WTC11 (cell line): ENCODE measurements at regions not wholly inside any gene's neighbourhood (a gene's known extent, or its start where the extent isn't known, plus 50 kb on each side); places are given as distances from the start of the nearest gene placed in this dataset.

Experiments used
- ATAC-seq: fragments of 200-7000 bp; cut with Tn5 transposase; 2 replicates; pipeline ENCODE4 v1.10.0; 2021; ENCODE audit warnings: mild to moderate bottlenecking, moderate library complexity
- CTCF ChIA-PET: fragments of 300-600 bp; sonication (Branson Sonifier 250); formaldehyde crosslinking; loops from one replicate; lab custom pipeline; 2021; ENCODE audit warnings: antibody characterized with exemption; lab: Charles Lee
- POLR2A ChIA-PET: fragments of 350-600 bp; sonication (Branson Sonifier 250); formaldehyde crosslinking; loops from one replicate; lab custom pipeline; 2021; ENCODE audit warnings: antibody characterized with exemption; lab: Charles Lee
- DNase-seq: peaks from one replicate; pipeline ENCODE4 v3.0.0; 2021; ENCODE audit warnings: low spot score
- H3K27ac Mint-ChIP-seq: 2 replicates; pipeline ENCODE4 v1.8.0; 2021; ENCODE audit warnings: mixed read lengths
- H3K27me3 Mint-ChIP-seq: 2 replicates; pipeline ENCODE4 v1.8.0; 2021; ENCODE audit warnings: low read depth, mild to moderate bottlenecking, moderate library complexity, mixed read lengths
- H3K36me3 Mint-ChIP-seq: 2 replicates; pipeline ENCODE4 v1.8.0; 2021; ENCODE audit warnings: mixed read lengths
- H3K4me1 Mint-ChIP-seq: 2 replicates; pipeline ENCODE4 v1.8.0; 2022; ENCODE audit warnings: mixed read lengths
- H3K4me3 Mint-ChIP-seq: 2 replicates; pipeline ENCODE4 v1.8.0; 2021; ENCODE audit warnings: mild to moderate bottlenecking, moderate library complexity, mixed read lengths
- H3K9me3 Mint-ChIP-seq: 2 replicates; pipeline ENCODE4 v1.8.0; 2021; ENCODE audit warnings: mixed read lengths
- ARID4B ChIP-seq: sonication (generic); formaldehyde crosslinking; IDR thresholded peaks from 2 replicates; pipeline ENCODE4 v1.8.0; 2023; ENCODE audit warnings: missing genetic modification reagents, mild to moderate bottlenecking, borderline replicate concordance
- ATF1 ChIP-seq: sonication (generic); formaldehyde crosslinking; IDR thresholded peaks from 2 replicates; pipeline ENCODE4 v1.8.1; 2023; ENCODE audit warnings: mild to moderate bottlenecking, moderate library complexity, missing genetic modification reagents
- ATF3 ChIP-seq: sonication (generic); formaldehyde crosslinking; conservative IDR thresholded peaks from 2 replicates; pipeline ENCODE4 v1.8.1; 2022; ENCODE audit warnings: mild to moderate bottlenecking, missing genetic modification reagents
- E2F1 ChIP-seq: sonication (generic); formaldehyde crosslinking; IDR thresholded peaks from 2 replicates; pipeline ENCODE4 v1.8.0; 2022; ENCODE audit warnings: mild to moderate bottlenecking, missing genetic modification reagents
- ELF4 ChIP-seq: sonication (generic); formaldehyde crosslinking; IDR thresholded peaks from 2 replicates; pipeline ENCODE4 v1.8.1; 2022; ENCODE audit warnings: low read depth, mild to moderate bottlenecking, moderate library complexity, missing genetic modification reagents
- ERG ChIP-seq: fragments of 250-450 bp; sonication (Bioruptor Pico); IDR thresholded peaks from 2 replicates; pipeline ENCODE4 v1.8.0; 2021; ENCODE audit warnings: mild to moderate bottlenecking
- ETV6 ChIP-seq: sonication (generic); formaldehyde crosslinking; IDR thresholded peaks from 2 replicates; pipeline ENCODE4 v1.8.1; 2022; ENCODE audit warnings: mild to moderate bottlenecking, missing genetic modification reagents
- FOXK1 ChIP-seq: sonication (generic); formaldehyde crosslinking; IDR thresholded peaks from 2 replicates; pipeline ENCODE4 v1.8.0; 2022; ENCODE audit warnings: mild to moderate bottlenecking, moderate library complexity, missing genetic modification reagents
- FOXP1 ChIP-seq: sonication (generic); formaldehyde crosslinking; IDR thresholded peaks from 2 replicates; pipeline ENCODE4 v1.8.0; 2022; ENCODE audit warnings: missing genetic modification reagents, mild to moderate bottlenecking, moderate library complexity, borderline replicate concordance
- HMGA2 ChIP-seq: fragments of 250-450 bp; sonication (Bioruptor Pico); IDR thresholded peaks from 2 replicates; pipeline ENCODE4 v1.4.0; 2021; ENCODE audit warnings: mild to moderate bottlenecking, moderate library complexity
- IRF1 ChIP-seq: sonication (generic); formaldehyde crosslinking; IDR thresholded peaks from 2 replicates; pipeline ENCODE4 v1.8.0; 2023; ENCODE audit warnings: missing genetic modification reagents
- JAZF1 ChIP-seq: fragments of 250-450 bp; sonication (Bioruptor Pico); IDR thresholded peaks from 2 replicates; pipeline ENCODE4 v1.9.0; 2021; ENCODE audit warnings: moderate library complexity, mild to moderate bottlenecking, inconsistent platforms
- NFE2L1 ChIP-seq: sonication (generic); formaldehyde crosslinking; IDR thresholded peaks from 2 replicates; pipeline ENCODE4 v1.8.1; 2023; ENCODE audit warnings: missing genetic modification reagents
- NR1H2 ChIP-seq: sonication (generic); formaldehyde crosslinking; IDR thresholded peaks from 2 replicates; pipeline ENCODE4 v1.9.0; 2021; ENCODE audit warnings: mild to moderate bottlenecking, moderate library complexity, missing genetic modification reagents
- PRRX2 ChIP-seq: fragments of 250-450 bp; sonication (Bioruptor Pico); IDR thresholded peaks from 2 replicates; pipeline ENCODE4 v1.8.0; 2021; ENCODE audit warnings: mild to moderate bottlenecking
- TEAD4 ChIP-seq: sonication (generic); formaldehyde crosslinking; IDR thresholded peaks from 2 replicates; pipeline ENCODE4 v1.8.0; 2022; ENCODE audit warnings: mild to moderate bottlenecking, missing genetic modification reagents
- ZBTB21 ChIP-seq: sonication (generic); formaldehyde crosslinking; IDR thresholded peaks from 2 replicates; pipeline ENCODE4 v1.8.1; 2023; ENCODE audit warnings: mild to moderate bottlenecking, missing genetic modification reagents, borderline replicate concordance
- TF ChIP-seq, protein P1 (sequence below): sonication (generic); formaldehyde crosslinking; IDR thresholded peaks from 2 replicates; pipeline ENCODE4 v1.8.1; 2023; ENCODE audit warnings: mild to moderate bottlenecking, missing genetic modification reagents
- TF ChIP-seq, protein P2 (sequence below): sonication (generic); formaldehyde crosslinking; IDR thresholded peaks from 2 replicates; pipeline ENCODE4 v1.8.1; 2022; ENCODE audit warnings: missing genetic modification reagents, borderline replicate concordance
- TF ChIP-seq, protein P3 (sequence below): fragments of 250-450 bp; sonication (Bioruptor Pico); IDR thresholded peaks from 2 replicates; pipeline ENCODE4 v1.9.0; 2021; ENCODE audit warnings: mild to moderate bottlenecking
- TF ChIP-seq, protein P4 (sequence below): sonication (generic); formaldehyde crosslinking; IDR thresholded peaks from 2 replicates; pipeline ENCODE4 v1.8.0; 2022; ENCODE audit warnings: mild to moderate bottlenecking, missing genetic modification reagents

DNA sequence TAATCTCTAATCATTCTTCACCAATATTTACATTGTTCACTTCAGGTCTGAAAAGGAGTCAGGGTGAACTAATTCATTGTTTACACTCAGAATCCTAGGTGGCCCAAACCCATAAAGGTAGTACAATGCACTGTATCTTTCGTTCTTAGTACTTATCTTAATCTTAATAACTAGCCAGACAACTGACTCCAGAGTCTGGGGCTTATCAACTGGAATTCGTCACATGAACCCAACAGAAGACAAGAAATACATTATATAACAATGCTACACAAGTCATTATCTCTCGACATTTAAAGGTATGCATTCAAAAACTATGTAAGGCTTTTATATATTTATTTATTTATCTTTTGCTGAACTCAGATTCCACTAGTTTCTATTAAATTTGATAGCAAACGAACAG is 125.9 kb upstream of the ESRRG start:
- ATAC-seq (no peak), DNase-seq (no peak)
- Mint-ChIP-seq H3K27ac (no peak overlapping the region), H3K27me3 (no peaks in the 10 kb centered on the region), H3K36me3 (no peaks in the 10 kb centered on the region), H3K9me3 (no peaks in the 10 kb centered on the region), H3K4me3 (no peak overlapping the region), H3K4me1 (peaks cover 8% of the 10 kb centered on the region)
- TF ChIP-seq E2F1 (CRISPR knock-in tag) (no peak), ELF4 (CRISPR knock-in tag) (no peak), FOXP1 (CRISPR knock-in tag) (no peak), IRF1 (no peak), NFE2L1 (CRISPR knock-in tag) (no peak), ATF1 (CRISPR knock-in tag) (no peak), ZBTB21 (no peak), ETV6 (CRISPR knock-in tag) (no peak), JAZF1 (no peak), NR1H2 (CRISPR knock-in tag) (no peak), FOXK1 (CRISPR knock-in tag) (no peak), ERG (no peak), HMGA2 (CRISPR knock-in tag) (no peak), TEAD4 (CRISPR knock-in tag) (no peak), PRRX2 (CRISPR knock-in tag) (no peak)
- TF ChIP-seq, protein P1, sequence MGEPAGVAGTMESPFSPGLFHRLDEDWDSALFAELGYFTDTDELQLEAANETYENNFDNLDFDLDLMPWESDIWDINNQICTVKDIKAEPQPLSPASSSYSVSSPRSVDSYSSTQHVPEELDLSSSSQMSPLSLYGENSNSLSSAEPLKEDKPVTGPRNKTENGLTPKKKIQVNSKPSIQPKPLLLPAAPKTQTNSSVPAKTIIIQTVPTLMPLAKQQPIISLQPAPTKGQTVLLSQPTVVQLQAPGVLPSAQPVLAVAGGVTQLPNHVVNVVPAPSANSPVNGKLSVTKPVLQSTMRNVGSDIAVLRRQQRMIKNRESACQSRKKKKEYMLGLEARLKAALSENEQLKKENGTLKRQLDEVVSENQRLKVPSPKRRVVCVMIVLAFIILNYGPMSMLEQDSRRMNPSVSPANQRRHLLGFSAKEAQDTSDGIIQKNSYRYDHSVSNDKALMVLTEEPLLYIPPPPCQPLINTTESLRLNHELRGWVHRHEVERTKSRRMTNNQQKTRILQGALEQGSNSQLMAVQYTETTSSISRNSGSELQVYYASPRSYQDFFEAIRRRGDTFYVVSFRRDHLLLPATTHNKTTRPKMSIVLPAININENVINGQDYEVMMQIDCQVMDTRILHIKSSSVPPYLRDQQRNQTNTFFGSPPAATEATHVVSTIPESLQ (CRISPR knock-in tag) = no peak
- TF ChIP-seq, protein P2, sequence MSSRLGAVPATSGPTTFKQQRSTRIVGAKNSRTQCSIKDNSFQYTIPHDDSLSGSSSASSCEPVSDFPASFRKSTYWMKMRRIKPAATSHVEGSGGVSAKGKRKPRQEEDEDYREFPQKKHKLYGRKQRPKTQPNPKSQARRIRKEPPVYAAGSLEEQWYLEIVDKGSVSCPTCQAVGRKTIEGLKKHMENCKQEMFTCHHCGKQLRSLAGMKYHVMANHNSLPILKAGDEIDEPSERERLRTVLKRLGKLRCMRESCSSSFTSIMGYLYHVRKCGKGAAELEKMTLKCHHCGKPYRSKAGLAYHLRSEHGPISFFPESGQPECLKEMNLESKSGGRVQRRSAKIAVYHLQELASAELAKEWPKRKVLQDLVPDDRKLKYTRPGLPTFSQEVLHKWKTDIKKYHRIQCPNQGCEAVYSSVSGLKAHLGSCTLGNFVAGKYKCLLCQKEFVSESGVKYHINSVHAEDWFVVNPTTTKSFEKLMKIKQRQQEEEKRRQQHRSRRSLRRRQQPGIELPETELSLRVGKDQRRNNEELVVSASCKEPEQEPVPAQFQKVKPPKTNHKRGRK (CRISPR knock-in tag) = no peak
- TF ChIP-seq, protein P3, sequence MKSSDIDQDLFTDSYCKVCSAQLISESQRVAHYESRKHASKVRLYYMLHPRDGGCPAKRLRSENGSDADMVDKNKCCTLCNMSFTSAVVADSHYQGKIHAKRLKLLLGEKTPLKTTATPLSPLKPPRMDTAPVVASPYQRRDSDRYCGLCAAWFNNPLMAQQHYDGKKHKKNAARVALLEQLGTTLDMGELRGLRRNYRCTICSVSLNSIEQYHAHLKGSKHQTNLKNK (CRISPR knock-in tag) = no peak
- CTCF ChIA-PET = no interaction called here
- POLR2A ChIA-PET = no interaction called here

DNA sequence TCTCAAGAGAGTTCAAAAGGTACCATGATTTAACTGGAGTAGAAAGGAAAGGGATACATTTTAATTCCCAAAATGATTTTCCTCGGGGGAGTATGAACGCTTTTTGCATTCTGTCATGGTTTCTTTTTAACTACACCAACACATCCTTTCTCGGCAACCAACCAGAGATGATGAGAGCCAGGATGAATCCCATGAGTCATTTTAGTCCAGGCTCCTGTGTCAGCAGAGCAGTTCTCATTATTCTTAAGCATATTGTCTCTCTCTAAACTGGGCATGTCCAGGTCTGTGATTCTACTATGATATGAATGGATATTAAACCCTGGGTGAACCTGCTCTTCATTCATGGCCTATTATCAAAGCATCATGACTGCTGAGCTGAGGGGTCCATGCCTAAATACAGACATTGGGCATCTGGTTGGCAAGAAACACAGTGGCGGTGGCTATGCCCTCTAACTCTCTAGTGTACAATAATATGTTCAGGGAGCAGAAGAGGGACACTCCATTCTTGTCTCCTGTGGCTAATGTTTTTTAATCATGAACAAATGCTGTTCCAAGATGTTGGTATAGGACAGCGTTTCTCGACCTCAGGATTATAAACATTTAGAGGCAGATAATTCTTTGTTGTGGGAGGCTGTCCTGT is 124.3 kb upstream of the ESRRG start:
- no peaks in the 10 kb centered on the region for H3K36me3 Mint-ChIP-seq
- H3K27me3 Mint-ChIP-seq = no peaks in the 10 kb centered on the region
- H3K27ac Mint-ChIP-seq = no peak overlapping the region
- ChIA-PET POLR2A (no interaction called here), CTCF (no interaction called here)
- H3K4me1 Mint-ChIP-seq = peaks cover 2% of the 10 kb centered on the region; the same call in 1 of the 2 replicates
- no peaks in the 10 kb centered on the region for H3K9me3 Mint-ChIP-seq
- ATAC-seq (no peak), DNase-seq (no peak)
- no peak overlapping the region for H3K4me3 Mint-ChIP-seq
- TF ChIP-seq ATF3 (CRISPR knock-in tag) (no peak), E2F1 (CRISPR knock-in tag) (no peak), ARID4B (no peak)
- TF ChIP-seq, protein P4, sequence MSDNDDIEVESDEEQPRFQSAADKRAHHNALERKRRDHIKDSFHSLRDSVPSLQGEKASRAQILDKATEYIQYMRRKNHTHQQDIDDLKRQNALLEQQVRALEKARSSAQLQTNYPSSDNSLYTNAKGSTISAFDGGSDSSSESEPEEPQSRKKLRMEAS (CRISPR knock-in tag) = no peak
